ENCODE measurements at regions not wholly inside any gene's neighbourhood (a gene's known extent, or its start where the extent isn't known, plus 50 kb on each side); places are given as distances from the start of the nearest gene placed in this dataset.
A peak's percentile ranks its signal among the peaks of the same experiment; 100 is the strongest.

DNA sequence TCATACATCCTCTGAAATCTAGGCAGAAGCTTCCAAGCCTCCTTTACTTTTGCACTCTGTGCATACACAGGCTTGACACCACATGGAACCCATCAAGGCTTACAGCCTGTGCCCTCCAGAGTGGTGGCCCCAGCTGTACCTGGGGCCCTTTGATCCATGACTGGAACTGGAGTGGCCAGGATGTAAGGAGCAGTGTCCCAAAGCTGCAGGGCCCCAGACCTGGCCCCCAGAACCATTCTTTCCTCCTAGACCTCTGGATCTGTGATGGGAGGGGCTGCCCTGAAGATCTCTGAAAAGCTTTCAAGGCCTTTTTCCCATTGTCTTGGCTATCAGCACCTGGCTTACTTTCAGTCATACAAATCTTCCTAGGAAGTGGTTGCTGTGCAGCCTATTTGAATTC is 63.1 kb upstream of the NOL4 start:
- H3F3A ChIP-seq (replicated peaks; ENCODE audit: low read depth): no peaks in the 10 kb centered on the region
- ATAC-seq (no peak), DNase-seq (ENCODE audit: low spot score) (no peak)
- no peak overlapping the region for H3K27ac ChIP-seq (ENCODE audit: low read depth)
- Mint-ChIP-seq H3K27ac (no peak overlapping the region), H3K36me3 (ENCODE audit: low read depth) (peaks cover 6% of the 10 kb centered on the region), H3K9me3 (peaks cover 7% of the 10 kb centered on the region), H3K4me1 (no peaks in the 10 kb centered on the region), H3K27me3 (ENCODE audit: insufficient read depth, low read depth, poor library complexity) (peaks cover 1% of the 10 kb centered on the region), H3K4me3 (no peak overlapping the region)
- H3K79me2 ChIP-seq (replicated peaks; ENCODE audit: insufficient read depth): no peaks in the 10 kb centered on the region
- TF ChIP-seq ZNF331 (CRISPR knock-in tag; IDR thresholded peaks at IDR 0.05; ENCODE audit: low read depth): no peak
- H3K27me3 ChIP-seq (ENCODE audit: insufficient read depth): no peaks in the 10 kb centered on the region
- H4K20me1 ChIP-seq (replicated peaks; ENCODE audit: insufficient read depth): no peaks in the 10 kb centered on the region
- 0 out of 2 replicates have a peak, but pooled peaks cover 7% of the 10 kb centered on the region for H3K9me2 ChIP-seq (ENCODE audit: insufficient read depth)
- no peaks in the 10 kb centered on the region for H3K4me1 ChIP-seq (ENCODE audit: insufficient read depth)
- no peak overlapping the region for H3K4me3 ChIP-seq
- no peak overlapping the region for H2AFZ ChIP-seq
- H3K4me2 ChIP-seq: no peak overlapping the region
- H3K36me3 ChIP-seq (ENCODE audit: insufficient read depth): no peaks in the 10 kb centered on the region

DNA sequence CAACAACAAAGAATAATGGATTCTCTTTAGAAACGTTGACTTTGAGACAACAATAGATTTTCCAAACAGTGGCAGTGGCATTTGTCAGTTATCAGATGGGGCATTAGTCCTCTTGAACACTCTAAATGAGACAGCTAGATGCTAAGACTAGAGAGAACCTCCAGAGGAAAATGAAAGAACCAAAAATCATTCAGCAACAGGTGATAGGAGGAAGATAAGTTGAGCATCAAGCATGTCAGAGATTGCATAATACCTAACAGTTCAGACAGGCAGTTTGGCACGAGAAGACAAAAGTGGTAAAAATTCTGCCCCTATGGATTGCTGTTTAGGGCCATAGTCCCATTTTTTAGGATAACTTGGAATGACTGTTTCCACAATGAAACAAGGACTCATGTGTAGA is 67.9 kb upstream of the NOL4 start:
- Mint-ChIP-seq H3K9me3 (peaks cover 7% of the 10 kb centered on the region), H3K27me3 (ENCODE audit: insufficient read depth, low read depth, poor library complexity) (no peaks in the 10 kb centered on the region), H3K36me3 (ENCODE audit: low read depth) (peaks cover 7% of the 10 kb centered on the region), H3K4me1 (peaks cover 4% of the 10 kb centered on the region; the same call in 2 of the 3 replicates), H3K27ac (no peak overlapping the region), H3K4me3 (no peak overlapping the region)
- no peaks in the 10 kb centered on the region for H3F3A ChIP-seq (replicated peaks; ENCODE audit: low read depth)
- no peak overlapping the region for H2AFZ ChIP-seq
- DNase-seq (ENCODE audit: low spot score) (no peak), ATAC-seq (no peak)
- H4K20me1 ChIP-seq (replicated peaks; ENCODE audit: insufficient read depth): no peaks in the 10 kb centered on the region
- H3K9me2 ChIP-seq (ENCODE audit: insufficient read depth): 0 out of 2 replicates have a peak, but pooled peaks cover 7% of the 10 kb centered on the region
- H3K27me3 ChIP-seq (ENCODE audit: insufficient read depth): no peaks in the 10 kb centered on the region
- no peak for TF ChIP-seq POLR2AphosphoS5 (IDR thresholded peaks at IDR 0.05; ENCODE audit: low read depth)
- TF ChIP-seq, protein P1, sequence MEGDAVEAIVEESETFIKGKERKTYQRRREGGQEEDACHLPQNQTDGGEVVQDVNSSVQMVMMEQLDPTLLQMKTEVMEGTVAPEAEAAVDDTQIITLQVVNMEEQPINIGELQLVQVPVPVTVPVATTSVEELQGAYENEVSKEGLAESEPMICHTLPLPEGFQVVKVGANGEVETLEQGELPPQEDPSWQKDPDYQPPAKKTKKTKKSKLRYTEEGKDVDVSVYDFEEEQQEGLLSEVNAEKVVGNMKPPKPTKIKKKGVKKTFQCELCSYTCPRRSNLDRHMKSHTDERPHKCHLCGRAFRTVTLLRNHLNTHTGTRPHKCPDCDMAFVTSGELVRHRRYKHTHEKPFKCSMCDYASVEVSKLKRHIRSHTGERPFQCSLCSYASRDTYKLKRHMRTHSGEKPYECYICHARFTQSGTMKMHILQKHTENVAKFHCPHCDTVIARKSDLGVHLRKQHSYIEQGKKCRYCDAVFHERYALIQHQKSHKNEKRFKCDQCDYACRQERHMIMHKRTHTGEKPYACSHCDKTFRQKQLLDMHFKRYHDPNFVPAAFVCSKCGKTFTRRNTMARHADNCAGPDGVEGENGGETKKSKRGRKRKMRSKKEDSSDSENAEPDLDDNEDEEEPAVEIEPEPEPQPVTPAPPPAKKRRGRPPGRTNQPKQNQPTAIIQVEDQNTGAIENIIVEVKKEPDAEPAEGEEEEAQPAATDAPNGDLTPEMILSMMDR (conservative IDR thresholded peaks at IDR 0.05; ENCODE audit: low read depth in 2 of 2): no peak
- TF ChIP-seq ZNF331 (CRISPR knock-in tag; IDR thresholded peaks at IDR 0.05; ENCODE audit: low read depth): no peak
- TF ChIP-seq EZH2 (IDR thresholded peaks at IDR 0.05; ENCODE audit: low read depth, unreplicated experiment): no peak
- no peak for TF ChIP-seq STAT1 (IDR thresholded peaks at IDR 0.05; ENCODE audit: unreplicated experiment)
- no peak for TF ChIP-seq JUNB (IDR thresholded peaks at IDR 0.05; ENCODE audit: unreplicated experiment)
- peaks cover 4% of the 10 kb centered on the region; the same call in 1 of the 2 replicates for H3K4me1 ChIP-seq (ENCODE audit: insufficient read depth)
- no peaks in the 10 kb centered on the region for H3K36me3 ChIP-seq (ENCODE audit: insufficient read depth)
- H3K79me2 ChIP-seq (replicated peaks; ENCODE audit: insufficient read depth): no peaks in the 10 kb centered on the region
- no peak overlapping the region for H3K4me2 ChIP-seq
- no peak overlapping the region for H3K27ac ChIP-seq (ENCODE audit: low read depth)
- H3K4me3 ChIP-seq: no peak overlapping the region

DNA sequence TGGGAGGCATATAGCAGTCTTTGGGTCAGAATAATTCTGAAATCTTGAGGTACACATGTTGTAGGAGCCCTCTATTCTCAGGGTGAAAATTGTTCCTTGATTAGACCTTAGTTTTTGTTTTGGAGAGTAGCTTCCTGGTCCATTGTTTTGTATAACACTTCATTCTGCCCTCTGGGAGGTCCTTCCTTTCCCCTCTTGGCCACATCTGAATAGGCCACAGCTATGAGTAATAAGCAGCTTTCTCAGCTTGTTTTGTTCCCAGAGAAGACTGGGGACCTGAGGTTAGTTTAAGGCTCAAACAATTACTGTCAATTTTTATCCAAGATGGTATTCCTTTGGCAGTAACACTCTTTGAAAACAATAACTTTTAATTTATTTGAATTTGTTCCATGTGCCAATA is 72.6 kb upstream of the NOL4 start:
- DNase-seq (ENCODE audit: low spot score): no peak
- no peak overlapping the region for H2AFZ ChIP-seq
- H3K4me1 ChIP-seq (ENCODE audit: insufficient read depth): peaks cover 4% of the 10 kb centered on the region; the same call in 1 of the 2 replicates
- peak overlapping the region; percentile 40; the same call in 1 of the 2 replicates for H3K4me2 ChIP-seq
- Mint-ChIP-seq H3K27ac (0 out of 2 replicates have a peak overlapping the region, but pooled peaks have one; percentile 48), H3K4me3 (no peak overlapping the region), H3K36me3 (ENCODE audit: low read depth) (peaks cover 10% of the 10 kb centered on the region; the same call in 2 of the 3 replicates), H3K4me1 (peaks cover 4% of the 10 kb centered on the region; the same call in 2 of the 3 replicates), H3K9me3 (no peaks in the 10 kb centered on the region; the same call in 1 of the 3 replicates), H3K27me3 (ENCODE audit: insufficient read depth, low read depth, poor library complexity) (peaks cover 4% of the 10 kb centered on the region)
- no peaks in the 10 kb centered on the region for H3K9me2 ChIP-seq (ENCODE audit: insufficient read depth)
- no peaks in the 10 kb centered on the region for H4K20me1 ChIP-seq (replicated peaks; ENCODE audit: insufficient read depth)
- H3K4me3 ChIP-seq: 0 out of 2 replicates have a peak overlapping the region, but pooled peaks have one; percentile 12
- no peak for ATAC-seq
- H3K36me3 ChIP-seq (ENCODE audit: insufficient read depth): no peaks in the 10 kb centered on the region
- no peaks in the 10 kb centered on the region for H3K27me3 ChIP-seq (ENCODE audit: insufficient read depth)
- no peaks in the 10 kb centered on the region for H3F3A ChIP-seq (replicated peaks; ENCODE audit: low read depth)
- no peak overlapping the region for H3K27ac ChIP-seq (ENCODE audit: low read depth)
- H3K79me2 ChIP-seq (replicated peaks; ENCODE audit: insufficient read depth): no peaks in the 10 kb centered on the region
- TF ChIP-seq CREB1 (CRISPR knock-in tag; IDR thresholded peaks at IDR 0.05; ENCODE audit: low read depth): no peak
- TF ChIP-seq STAT1 (IDR thresholded peaks at IDR 0.05; ENCODE audit: unreplicated experiment): no peak
- TF ChIP-seq, protein P2, sequence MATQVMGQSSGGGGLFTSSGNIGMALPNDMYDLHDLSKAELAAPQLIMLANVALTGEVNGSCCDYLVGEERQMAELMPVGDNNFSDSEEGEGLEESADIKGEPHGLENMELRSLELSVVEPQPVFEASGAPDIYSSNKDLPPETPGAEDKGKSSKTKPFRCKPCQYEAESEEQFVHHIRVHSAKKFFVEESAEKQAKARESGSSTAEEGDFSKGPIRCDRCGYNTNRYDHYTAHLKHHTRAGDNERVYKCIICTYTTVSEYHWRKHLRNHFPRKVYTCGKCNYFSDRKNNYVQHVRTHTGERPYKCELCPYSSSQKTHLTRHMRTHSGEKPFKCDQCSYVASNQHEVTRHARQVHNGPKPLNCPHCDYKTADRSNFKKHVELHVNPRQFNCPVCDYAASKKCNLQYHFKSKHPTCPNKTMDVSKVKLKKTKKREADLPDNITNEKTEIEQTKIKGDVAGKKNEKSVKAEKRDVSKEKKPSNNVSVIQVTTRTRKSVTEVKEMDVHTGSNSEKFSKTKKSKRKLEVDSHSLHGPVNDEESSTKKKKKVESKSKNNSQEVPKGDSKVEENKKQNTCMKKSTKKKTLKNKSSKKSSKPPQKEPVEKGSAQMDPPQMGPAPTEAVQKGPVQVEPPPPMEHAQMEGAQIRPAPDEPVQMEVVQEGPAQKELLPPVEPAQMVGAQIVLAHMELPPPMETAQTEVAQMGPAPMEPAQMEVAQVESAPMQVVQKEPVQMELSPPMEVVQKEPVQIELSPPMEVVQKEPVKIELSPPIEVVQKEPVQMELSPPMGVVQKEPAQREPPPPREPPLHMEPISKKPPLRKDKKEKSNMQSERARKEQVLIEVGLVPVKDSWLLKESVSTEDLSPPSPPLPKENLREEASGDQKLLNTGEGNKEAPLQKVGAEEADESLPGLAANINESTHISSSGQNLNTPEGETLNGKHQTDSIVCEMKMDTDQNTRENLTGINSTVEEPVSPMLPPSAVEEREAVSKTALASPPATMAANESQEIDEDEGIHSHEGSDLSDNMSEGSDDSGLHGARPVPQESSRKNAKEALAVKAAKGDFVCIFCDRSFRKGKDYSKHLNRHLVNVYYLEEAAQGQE (IDR thresholded peaks at IDR 0.05; ENCODE audit: unreplicated experiment): no peak
- no peak for TF ChIP-seq ZNF114 (CRISPR knock-in tag; IDR thresholded peaks at IDR 0.05)
- TF ChIP-seq NANOG (IDR thresholded peaks at IDR 0.05; ENCODE audit: borderline replicate concordance): no peak
- no peak for TF ChIP-seq EZH2 (IDR thresholded peaks at IDR 0.05; ENCODE audit: low read depth, unreplicated experiment)
- no peak for TF ChIP-seq EZH2phosphoT487 (IDR thresholded peaks at IDR 0.05; ENCODE audit: unreplicated experiment)
- TF ChIP-seq, protein P3, sequence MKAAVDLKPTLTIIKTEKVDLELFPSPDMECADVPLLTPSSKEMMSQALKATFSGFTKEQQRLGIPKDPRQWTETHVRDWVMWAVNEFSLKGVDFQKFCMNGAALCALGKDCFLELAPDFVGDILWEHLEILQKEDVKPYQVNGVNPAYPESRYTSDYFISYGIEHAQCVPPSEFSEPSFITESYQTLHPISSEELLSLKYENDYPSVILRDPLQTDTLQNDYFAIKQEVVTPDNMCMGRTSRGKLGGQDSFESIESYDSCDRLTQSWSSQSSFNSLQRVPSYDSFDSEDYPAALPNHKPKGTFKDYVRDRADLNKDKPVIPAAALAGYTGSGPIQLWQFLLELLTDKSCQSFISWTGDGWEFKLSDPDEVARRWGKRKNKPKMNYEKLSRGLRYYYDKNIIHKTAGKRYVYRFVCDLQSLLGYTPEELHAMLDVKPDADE (IDR thresholded peaks at IDR 0.05): no peak

All from GM23338 (cell line).